GM12878 (cell line): ENCODE measurements at regions not wholly inside any gene's neighbourhood (a gene's known extent, or its start where the extent isn't known, plus 50 kb on each side); places are given as distances from the start of the nearest gene placed in this dataset.

Experiments used
- ATAC-seq: fragments of 200-7000 bp; cut with Tn5 transposase; 3 replicates; pipeline ENCODE4 v1.9.1; 2020; ENCODE audit warnings: mild to moderate bottlenecking, moderate library complexity
- BruUV-seq: library from RNA; stranded (reverse); fragments of 400-500 nt; replicated peaks from 2 replicates; lab custom pipeline; 2021; lab: Mats Ljungman, UMichigan
- CTCF ChIA-PET: fragments of 300-600 bp; sonication (Branson Sonifier 250); formaldehyde crosslinking; extraction: SDS; loops from one replicate; lab custom pipeline; 2021; ENCODE audit warnings: inconsistent platforms; lab: Yijun Ruan, JAX
- POLR2A ChIA-PET: fragments of 350-600 bp; formaldehyde crosslinking; extraction: SDS; loops from one replicate; lab custom pipeline; 2021; ENCODE audit warnings: inconsistent platforms; lab: Charles Lee
- RAD21 ChIA-PET: fragments of 300-600 bp; sonication (Branson Sonifier 250); formaldehyde crosslinking; loops from one replicate; lab custom pipeline; 2023; ENCODE audit warnings: antibody characterized with exemption; ENCODE audit not compliant: unreplicated experiment; lab: Charles Lee
- SMC1A ChIA-PET: fragments of 300-600 bp; sonication (Branson Sonifier 250); formaldehyde crosslinking; loops from one replicate; lab custom pipeline; 2023; ENCODE audit not compliant: unreplicated experiment, uncharacterized antibody; lab: Charles Lee
- DNase-seq: peaks from one replicate; pipeline ENCODE4 v3.0.0-alpha.2; 2011; ENCODE audit warnings: low read depth, low spot score
- FAIRE-seq: peaks from 3 replicates; lab custom pipeline; 2011; peaks lifted over from hg19 to GRCh38; lab: Jason Lieb, UNC
- H2AFZ ChIP-seq: 2 replicates; pipeline ENCODE4 v1.6.0; 2011; ENCODE audit warnings: low read depth, low read length, control low read depth; ENCODE audit not compliant: control insufficient read depth
- H3K27ac ChIP-seq: 2 replicates; pipeline ENCODE4 v1.5.1; 2011; ENCODE audit warnings: control low read depth; ENCODE audit not compliant: control insufficient read depth, insufficient read depth
- H3K27me3 ChIP-seq, 2 experiments: replicated peaks in 1 of 2; 2 replicates each; pipeline versions ENCODE4 v1.6.0 to v1.6.1; 2011; ENCODE audit warnings: low read length in 1 of 2; ENCODE audit not compliant: control insufficient read depth in 2 of 2, insufficient read depth in 2 of 2
- H3K36me3 ChIP-seq, 2 experiments: 2 replicates each; pipeline ENCODE4 v1.5.1; 2011; ENCODE audit warnings: low read length in 1 of 2; ENCODE audit not compliant: control insufficient read depth in 2 of 2, insufficient read depth in 2 of 2
- H3K4me1 ChIP-seq: 2 replicates; pipeline ENCODE4 v1.6.1; 2011; ENCODE audit warnings: mild to moderate bottlenecking, low read length, moderate library complexity, mixed read lengths; ENCODE audit not compliant: control insufficient read depth, insufficient read depth
- H3K4me2 ChIP-seq: 2 replicates; pipeline ENCODE4 v1.6.0; 2011; ENCODE audit warnings: control low read depth; ENCODE audit not compliant: control insufficient read depth, insufficient read depth
- H3K4me3 ChIP-seq: fragments of 200-600 bp; sonication (generic); 2 replicates; pipeline ENCODE4 v1.5.1; 2016
- H3K79me2 ChIP-seq: 2 replicates; pipeline ENCODE4 v1.6.0; 2011; ENCODE audit warnings: low read length; ENCODE audit not compliant: control insufficient read depth, insufficient read depth
- H3K9ac ChIP-seq: 2 replicates; pipeline ENCODE4 v1.8.0; 2011; ENCODE audit warnings: low read length, control low read depth, mixed read lengths; ENCODE audit not compliant: control insufficient read depth, insufficient read depth
- H3K9me3 ChIP-seq: replicated peaks from 3 replicates; pipeline ENCODE4 v1.5.1; 2011; ENCODE audit warnings: mild to moderate bottlenecking, low read length; ENCODE audit not compliant: control insufficient read depth, insufficient read depth
- H4K20me1 ChIP-seq: 2 replicates; pipeline ENCODE4 v1.6.0; 2011; ENCODE audit not compliant: control insufficient read depth, insufficient read depth
- ASH2L ChIP-seq: fragments of 300-600, 200-600 bp; sonication (generic); IDR thresholded peaks from 2 replicates; pipeline ENCODE4 v1.6.1; 2017; ENCODE audit warnings: low read depth, mild to moderate bottlenecking, borderline replicate concordance
- LARP7 ChIP-seq: fragments of 450-650 bp; IDR thresholded peaks from 2 replicates; pipeline ENCODE4 v1.6.1; 2017; ENCODE audit warnings: mild to moderate bottlenecking
- MEF2A ChIP-seq: IDR thresholded peaks from 2 replicates; pipeline ENCODE4 v1.6.1; 2011; ENCODE audit warnings: low read depth, mild to moderate bottlenecking, low read length, moderate library complexity; ENCODE audit not compliant: insufficient read depth
- MTA2 ChIP-seq: fragments of 450-650 bp; IDR thresholded peaks from 2 replicates; pipeline ENCODE4 v1.6.1; 2016; ENCODE audit warnings: low read depth, mild to moderate bottlenecking, moderate library complexity
- MTA3 ChIP-seq: IDR thresholded peaks from 2 replicates; pipeline ENCODE4 v1.6.1; 2012; ENCODE audit warnings: low read length, inconsistent platforms, borderline replicate concordance
- NR2C2 ChIP-seq: IDR thresholded peaks from 2 replicates; pipeline ENCODE4 v1.6.1; 2011; ENCODE audit warnings: borderline replicate concordance, low read depth; ENCODE audit not compliant: control insufficient read depth, insufficient read length
- POLR2AphosphoS2 ChIP-seq: IDR thresholded peaks from 2 replicates; pipeline ENCODE4 v1.6.1; 2011; ENCODE audit warnings: low read depth, mild to moderate bottlenecking, low read length, improper control_type of control experiment, moderate library complexity
- SUZ12 ChIP-seq: fragments of 200-600 bp; sonication (generic); IDR thresholded peaks from one replicate; pipeline ENCODE4 v1.6.1; 2018; ENCODE audit warnings: antibody characterized with exemption, mild to moderate bottlenecking; ENCODE audit not compliant: unreplicated experiment
- YY1 ChIP-seq: IDR thresholded peaks from 2 replicates; pipeline ENCODE4 v1.6.1; 2011; ENCODE audit warnings: low read depth, mild to moderate bottlenecking, low read length
- ZNF207 ChIP-seq: fragments of 450-650 bp; IDR thresholded peaks from 2 replicates; pipeline ENCODE4 v1.6.1; 2014; ENCODE audit warnings: antibody characterized with exemption, mild to moderate bottlenecking, borderline replicate concordance
- WGBS: methylation state at CpG from one replicate; pipeline ENCODE4 v1.1.6; 2016; ENCODE audit warnings: low lambda C conversion rate; ENCODE audit not compliant: insufficient replicate concordance, insufficient coverage; ENCODE audit errors: missing lambda C conversion rate; 5-methylcytosine and 5-hydroxymethylcytosine counted together
- in situ Hi-C: fragments of 300-500 bp; cut with MboI; formaldehyde crosslinking; loops from 9 replicates; pipeline ENCODE4 v1.14.3; 2018; ENCODE audit warnings: mixed read lengths
- intact Hi-C: fragments of 100-400 bp; cut with micrococcal nuclease; formaldehyde crosslinking; loops from one replicate; pipeline ENCODE4 v1.14.2; 2022; ENCODE audit not compliant: unreplicated experiment

DNA sequence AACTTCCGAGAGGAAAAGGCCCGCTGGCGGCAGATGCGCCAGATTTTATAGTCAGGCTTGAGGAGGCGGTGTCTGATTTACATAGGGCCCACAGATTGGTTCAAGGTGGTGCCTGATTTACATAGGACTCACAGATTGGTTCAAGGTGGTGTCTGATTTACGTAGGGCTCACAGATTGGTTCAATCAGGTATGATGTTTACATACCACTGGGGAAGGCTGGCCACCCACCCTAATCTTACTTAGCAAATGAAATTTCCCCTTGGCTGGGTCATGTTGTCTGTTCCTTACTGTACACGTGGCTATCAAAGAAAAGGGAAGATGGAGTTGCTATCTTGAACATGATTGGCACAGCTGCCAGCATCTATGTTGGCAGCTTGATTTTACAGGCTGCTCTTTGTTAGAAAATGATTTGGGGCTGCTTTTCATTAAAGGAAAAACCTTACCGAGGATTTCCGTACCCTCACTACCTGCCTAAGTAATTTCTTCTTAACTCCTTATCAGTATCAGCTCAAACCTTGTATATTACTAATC lies 96.3 kb downstream of the SETD4 start:
- RAD21 ChIA-PET, result no interaction called here
- no peaks in the 10 kb centered on the region for H3K9me3 ChIP-seq
- CTCF ChIA-PET, result no interaction called here
- no peaks in the 10 kb centered on the region for H4K20me1 ChIP-seq
- H3K27ac ChIP-seq, result no peak overlapping the region
- no peaks in the 10 kb centered on the region for H3K36me3 ChIP-seq
- ATAC-seq, result no peak
- 55% methylated on average over 9 of the region's 9 CpGs for WGBS
- H3K27me3 ChIP-seq, result no peaks in the 10 kb centered on the region; a peak in 1 of 4 replicates
- BruUV-seq, result no TSS peak
- H3K4me3 ChIP-seq, result no peak overlapping the region
- H2AFZ ChIP-seq, result no peak overlapping the region
- no peaks in the 10 kb centered on the region for H3K79me2 ChIP-seq
- no peaks in the 10 kb centered on the region for H3K4me1 ChIP-seq
- intact Hi-C loops, result no loop called here
- H3K4me2 ChIP-seq, result no peak overlapping the region
- SMC1A ChIA-PET, result interaction anchor here (0.7 kb wide), 1 partner anchor 8 kb away, joined by 3 read pairs; no protein-coding TSS in a partner anchor
- no peak for FAIRE-seq
- TF ChIP-seq LARP7 (no peak), MEF2A (no peak), POLR2AphosphoS2 (no peak), NR2C2 (no peak), ZNF207 (no peak), YY1 (no peak), MTA2 (no peak), SUZ12 (no peak), MTA3 (no peak), ASH2L (no peak)
- TF ChIP-seq, all 136 proteins: peak for 0
- no peak overlapping the region for H3K9ac ChIP-seq
- in situ Hi-C loops, result no loop called here
- DNase-seq, result no peak
- POLR2A ChIA-PET, result no interaction called here
